ENCODE measurements at regions not wholly inside any gene's neighbourhood (a gene's known extent, or its start where the extent isn't known, plus 50 kb on each side); places are given as distances from the start of the nearest gene placed in this dataset.

- POLR2A ChIA-PET (ENCODE audit: partially characterized antibody), result no interaction called here
- Histone ChIP-seq H2BK20ac (ENCODE audit: low read length) (no peak overlapping the region), H4K5ac (ENCODE audit: insufficient read length, low read depth, low read length) (no peak overlapping the region), H3K9ac (replicated peaks in 1 of 4; ENCODE audit: extremely low read depth in 1 of 4, low read depth in 3 of 4, low read length in 3 of 4) (no peak overlapping the region), H4K91ac (replicated peaks; ENCODE audit: insufficient read length, low read length) (no peak overlapping the region), H3K18ac (ENCODE audit: extremely low read depth, low read length) (no peak overlapping the region), H2AK5ac (ENCODE audit: low read depth, low read length) (no peak overlapping the region), H3K27ac (ENCODE audit: low read depth, low read length) (no peak overlapping the region), H3K4me2 (ENCODE audit: insufficient read depth in 1 of 2, low read depth in 2 of 2, low read length in 2 of 2) (no peak overlapping the region), H4K8ac (ENCODE audit: extremely low read depth, insufficient read depth, low read length) (no peak overlapping the region), H3K4ac (replicated peaks; ENCODE audit: insufficient read length, low read depth, low read length) (no peak overlapping the region), H4K20me1 (replicated peaks in 1 of 2; ENCODE audit: control insufficient read depth in 1 of 2, insufficient read depth in 2 of 2, low read length in 2 of 2) (no peaks in the 10 kb centered on the region), H2BK120ac (replicated peaks; ENCODE audit: low read depth, low read length) (no peak overlapping the region), H3K23ac (ENCODE audit: insufficient read length) (no peak overlapping the region), H3K79me2 (ENCODE audit: control insufficient read depth in 1 of 2, insufficient read depth in 2 of 2, low read length in 2 of 2) (no peaks in the 10 kb centered on the region), H3K23me2 (ENCODE audit: low read depth, low read length) (no peaks in the 10 kb centered on the region; the same call in 1 of the 2 replicates), H3K4me3 (ENCODE audit: extremely low read depth in 1 of 4, insufficient read depth in 2 of 4, low read depth in 3 of 4, low read length in 4 of 4) (no peak overlapping the region), H3K36me3 (ENCODE audit: control insufficient read depth in 2 of 4, insufficient read depth in 4 of 4, low read length in 3 of 4) (no peaks in the 10 kb centered on the region), H3K9me3 (ENCODE audit: insufficient read depth in 2 of 2, low read depth in 1 of 2, low read length in 1 of 2) (no peaks in the 10 kb centered on the region), H3K27me3 (replicated peaks in 1 of 4; ENCODE audit: control insufficient read depth in 3 of 4, extremely low read depth in 1 of 4, insufficient read depth in 3 of 4, low read length in 3 of 4) (no peaks in the 10 kb centered on the region), H2BK15ac (ENCODE audit: low read length) (no peak overlapping the region), H3K14ac (ENCODE audit: insufficient read length) (no peak overlapping the region), H2BK12ac (ENCODE audit: low read depth, low read length) (no peak overlapping the region), H2AFZ (ENCODE audit: low read length) (no peak overlapping the region), H3K4me1 (replicated peaks in 1 of 4; ENCODE audit: control insufficient read depth in 3 of 4, insufficient read depth in 4 of 4, low read length in 3 of 4) (no peaks in the 10 kb centered on the region), H2BK5ac (ENCODE audit: low read depth, low read length) (no peak overlapping the region), H3K79me1 (ENCODE audit: low read depth, low read length) (no peaks in the 10 kb centered on the region), H3K56ac (replicated peaks; ENCODE audit: insufficient read length, low read depth, low read length) (no peak overlapping the region)
- 96% methylated on average over 4 of the region's 4 CpGs; no CpG with 5 or more reads in 1 of the 2 experiments for WGBS, 2 experiments (ENCODE audit: extremely low coverage in 1 of 2, insufficient coverage in 1 of 2, insufficient read length in 1 of 2, insufficient replicate concordance in 2 of 2, low coverage in 1 of 2, low lambda C conversion rate in 2 of 2, missing lambda C conversion rate in 1 of 2)
- CTCF ChIA-PET (ENCODE audit: partially characterized antibody), result no interaction called here
- FAIRE-seq (no peak), DNase-seq (ENCODE audit: low read depth in 1 of 2, low spot score in 2 of 2) (no peak)
- TF ChIP-seq EGR1 (IDR thresholded peaks at IDR 0.05; ENCODE audit: borderline replicate concordance, low read depth, low read length), result no peak
- no peak for TF ChIP-seq JUN (IDR thresholded peaks at IDR 0.05; ENCODE audit: low read depth, low read length)
- TF ChIP-seq ATF3 (IDR thresholded peaks at IDR 0.05; ENCODE audit: insufficient read depth, low read depth, low read length), result no peak
- no peak for TF ChIP-seq CTCF (IDR thresholded peaks at IDR 0.05; ENCODE audit: control extremely low read depth in 1 of 3, insufficient read depth in 1 of 3, low read depth in 1 of 3, low read length in 3 of 3)
- TF ChIP-seq PHF8 (conservative IDR thresholded peaks at IDR 0.05; ENCODE audit: low read depth, low read length), result no peak
- no peak for TF ChIP-seq EP300 (IDR thresholded peaks at IDR 0.05; ENCODE audit: borderline replicate concordance in 1 of 2, low read depth in 2 of 2, low read length in 2 of 2)
- TF ChIP-seq POLR2A (IDR thresholded peaks at IDR 0.05; ENCODE audit: control extremely low read depth in 1 of 2, low read depth in 2 of 2, low read length in 2 of 2), result no peak
- TF ChIP-seq TCF12 (IDR thresholded peaks at IDR 0.05; ENCODE audit: low read depth, low read length), result no peak
- no peak for TF ChIP-seq SIN3A (conservative IDR thresholded peaks at IDR 0.05 in 1 of 2, IDR thresholded peaks at IDR 0.05 in 1 of 2; ENCODE audit: low read depth in 1 of 2, low read length in 2 of 2)
- no peak for TF ChIP-seq CEBPB (IDR thresholded peaks at IDR 0.05; ENCODE audit: low read depth, low read length)
- TF ChIP-seq ZNF274 (IDR thresholded peaks at IDR 0.05; ENCODE audit: borderline replicate concordance, extremely low read depth, low read length), result no peak
- no peak for TF ChIP-seq CHD1 (IDR thresholded peaks at IDR 0.05; ENCODE audit: low read depth, low read length)
These were observed 647.4 kb downstream of the MTRR start for GRCh38 chr5:8516356-8516755.

Measured in H1 (cell line).